ENCODE measurements at regions not wholly inside any gene's neighbourhood (a gene's known extent, or its start where the extent isn't known, plus 50 kb on each side); places are given as distances from the start of the nearest gene placed in this dataset.

- Histone ChIP-seq H3K36me3 (ENCODE audit: control insufficient read depth, insufficient read depth, low read length) (no peaks in the 10 kb centered on the region), H3K4me3 (ENCODE audit: insufficient read depth, low read depth, low read length) (no peak overlapping the region), H2AFZ (replicated peaks; ENCODE audit: low read length, poor library complexity) (no peak overlapping the region), H3K4ac (ENCODE audit: low read depth, low read length) (no peak overlapping the region), H3K9ac (ENCODE audit: low read depth, low read length) (no peak overlapping the region), H3K18ac (ENCODE audit: low read depth, low read length) (no peak overlapping the region), H3K56ac (ENCODE audit: extremely low read depth, insufficient read depth, low read length) (no peak overlapping the region), H4K20me1 (ENCODE audit: insufficient read depth, low read length) (no peaks in the 10 kb centered on the region), H2AK5ac (ENCODE audit: low read depth, low read length) (no peak overlapping the region), H3K27ac (ENCODE audit: insufficient read depth, low read length) (no peak overlapping the region), H2BK5ac (ENCODE audit: low read depth, low read length, poor library complexity, severe bottlenecking) (no peak overlapping the region), H2AK9ac (replicated peaks; ENCODE audit: low read depth, low read length, poor library complexity) (no peak overlapping the region), H2BK120ac (ENCODE audit: low read depth, low read length) (no peak overlapping the region), H2BK15ac (ENCODE audit: low read depth, low read length) (no peak overlapping the region), H3K23ac (ENCODE audit: low read depth, low read length) (no peak overlapping the region), H3K27me3 (ENCODE audit: control insufficient read depth, insufficient read depth, low read length) (no peaks in the 10 kb centered on the region), H3K4me2 (ENCODE audit: low read depth, low read length) (no peak overlapping the region), H3K14ac (replicated peaks; ENCODE audit: low read depth, low read length) (no peak overlapping the region), H3K79me1 (ENCODE audit: low read depth in 1 of 2, low read length in 2 of 2) (no peaks in the 10 kb centered on the region), H3K4me1 (ENCODE audit: control insufficient read depth, insufficient read depth, low read length) (no peaks in the 10 kb centered on the region), H4K8ac (ENCODE audit: low read depth in 2 of 2, low read length in 2 of 2) (no peak overlapping the region), H2BK20ac (ENCODE audit: low read depth, low read length) (no peak overlapping the region), H4K91ac (ENCODE audit: insufficient read depth, low read depth, low read length) (no peak overlapping the region), H4K5ac (ENCODE audit: low read depth, low read length) (no peak overlapping the region), H3K9me1 (ENCODE audit: insufficient read depth, low read length) (no peaks in the 10 kb centered on the region; the same call in 1 of the 2 replicates), H3K9me3 (ENCODE audit: control insufficient read depth, insufficient read depth, low read length) (no peaks in the 10 kb centered on the region)
- CTCF ChIA-PET, result no interaction called here
- 90% methylated on average over 2 of the region's 3 CpGs; no CpG with 5 or more reads in 1 of the 2 experiments for WGBS, 2 experiments (ENCODE audit: extremely low coverage in 2 of 2, insufficient read length in 1 of 2)
- no peak for DNase-seq
- in situ Hi-C loops (cut with MboI; ENCODE audit: low sequenced_read_pairs), result no loop called here
- POLR2A ChIA-PET (ENCODE audit: unreplicated experiment), result no interaction called here
- intact Hi-C loops (cut with micrococcal nuclease), result no loop called here
- dilution Hi-C loops (cut with HindIII; ENCODE audit: low sequenced_read_pairs, unreplicated experiment), result no loop called here
- TF ChIP-seq SMC3 (IDR thresholded peaks at IDR 0.05; ENCODE audit: low read depth, low read length), result no peak
- TF ChIP-seq MAFK (IDR thresholded peaks at IDR 0.05; ENCODE audit: low read depth, low read length), result no peak
- BruUV-seq (replicated peaks), result no TSS peak
- no peak for ATAC-seq (ENCODE audit: low read depth)
These were observed 521.2 kb upstream of the GOLIM4 start for GRCh38 chr3:168616915-168617314.
